GM23248 (cell line): ENCODE measurements at regions not wholly inside any gene's neighbourhood (a gene's known extent, or its start where the extent isn't known, plus 50 kb on each side); places are given as distances from the start of the nearest gene placed in this dataset.

Source experiments
- EZH2 ChIP-seq: fragments of 200-600 bp; sonication (generic); IDR thresholded peaks from 2 replicates; pipeline ENCODE4 v1.6.1; 2018; ENCODE audit warnings: antibody characterized with exemption, mild to moderate bottlenecking; ENCODE audit not compliant: insufficient read depth, poor library complexity, severe bottlenecking
- EZH2phosphoT487 ChIP-seq: fragments of 200-600 bp; sonication (generic); IDR thresholded peaks from 2 replicates; pipeline ENCODE4 v1.6.1; 2018; ENCODE audit warnings: antibody characterized with exemption, moderate library complexity, mild to moderate bottlenecking, low read depth; ENCODE audit not compliant: insufficient read depth

- TF ChIP-seq EZH2: no peak
- TF ChIP-seq EZH2phosphoT487: no peak
These were observed 661.5 kb downstream of the EPM2A start for GRCh38 chr6:145073811-145074210.
